ENCODE measurements at regions not wholly inside any gene's neighbourhood (a gene's known extent, or its start where the extent isn't known, plus 50 kb on each side); places are given as distances from the start of the nearest gene placed in this dataset.
A peak's percentile ranks its signal among the peaks of the same experiment; 100 is the strongest.
"Not testable (repeated sequence)": the region's sequence is repeated elsewhere in the genome, so short reads cannot be mapped to it uniquely, and the experiment has no call there.

DNA sequence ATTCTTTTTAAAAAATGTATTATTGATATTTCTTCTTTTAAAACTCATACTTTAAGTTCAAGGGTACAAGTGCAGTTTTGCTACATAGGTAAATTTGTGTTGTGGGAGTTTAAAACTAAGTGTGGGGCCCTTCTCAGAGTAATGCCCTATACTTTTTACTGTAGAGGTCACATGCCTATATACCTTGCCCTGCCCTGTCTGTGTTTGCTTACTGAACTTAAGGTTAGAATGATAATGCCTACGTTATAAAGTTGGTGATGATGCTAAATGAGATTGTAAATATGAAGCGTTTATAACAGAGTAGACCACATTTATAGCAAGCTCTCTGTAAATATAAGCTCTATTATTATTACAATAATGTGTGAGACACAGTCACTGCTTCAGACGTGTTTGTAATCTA is 261.9 kb downstream of the RASSF9 start:
- DNase-seq (ENCODE audit: low spot score) = no peak

DNA sequence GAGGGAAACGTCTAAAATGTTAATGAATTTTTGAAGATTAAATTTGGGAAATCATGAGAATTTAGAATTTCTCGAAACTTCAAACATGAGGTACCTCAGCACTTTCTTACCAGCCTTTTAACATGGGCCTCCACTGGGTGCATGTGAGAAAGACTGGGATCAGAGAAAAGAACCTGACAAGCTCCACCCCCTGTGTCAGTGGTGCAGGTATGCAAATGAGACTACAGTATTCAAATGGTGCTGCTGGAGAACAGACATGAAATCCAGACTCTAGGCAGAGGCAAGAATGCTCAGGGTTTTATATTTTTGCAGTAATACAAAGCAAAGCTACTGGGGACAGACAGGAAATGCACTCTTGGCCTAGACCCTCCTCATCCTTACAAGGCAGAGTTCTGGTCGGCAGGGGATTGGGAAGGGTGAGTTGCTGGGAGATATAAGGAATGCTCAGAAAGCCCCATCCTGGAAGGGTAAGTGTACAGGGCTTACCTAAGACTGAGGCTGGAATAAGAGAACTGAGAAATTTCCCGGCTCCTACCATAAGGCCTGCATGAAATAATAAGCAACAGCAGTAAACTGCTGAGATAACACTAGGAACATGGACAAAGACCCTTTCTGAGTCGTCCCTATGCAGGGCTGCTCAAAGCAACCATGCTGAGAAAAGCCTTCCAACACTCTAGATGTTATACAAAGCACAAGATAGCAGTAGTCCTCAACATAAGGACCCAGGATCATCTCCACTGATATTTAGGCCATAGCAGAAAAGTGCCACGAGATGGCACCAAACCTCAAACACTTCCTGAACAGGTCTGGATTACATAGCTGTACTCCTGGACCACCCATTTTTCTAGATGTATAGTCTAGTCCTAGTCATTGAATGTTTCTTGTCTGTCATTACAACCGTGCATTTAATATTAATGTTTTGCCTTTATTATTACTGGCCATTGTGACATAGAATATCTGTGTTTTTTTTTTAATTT is 260.8 kb downstream of the RASSF9 start:
- peak; percentile 54 for DNase-seq (ENCODE audit: low spot score)

GRCh38 chr12:85580562-85581168 is 255.5 kb downstream of the RASSF9 start:
- DNase-seq (ENCODE audit: low spot score) = no peak

GRCh38 chr12:85587158-85587557 is 249.1 kb downstream of the RASSF9 start:
- DNase-seq (ENCODE audit: low spot score) = no peak

DNA sequence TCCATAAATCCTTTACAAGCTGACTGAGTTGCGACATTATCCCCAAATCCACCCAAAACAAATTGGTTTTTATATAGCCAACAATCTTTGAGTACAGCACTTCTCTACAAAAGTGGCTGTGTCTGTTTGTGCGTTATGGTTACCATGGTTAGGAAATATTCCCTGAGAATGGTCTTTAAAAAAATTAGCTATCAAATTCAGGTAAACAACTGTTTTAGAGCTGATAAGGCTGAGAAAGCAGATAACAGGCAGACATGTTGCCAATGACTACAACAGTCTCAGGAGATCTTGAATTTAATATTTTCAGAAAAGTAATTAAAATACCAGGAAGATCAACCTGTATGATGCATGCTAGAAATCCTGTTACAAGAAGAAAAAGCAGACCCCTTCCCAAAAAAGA is 248.0 kb downstream of the RASSF9 start:
- no peak for DNase-seq (ENCODE audit: low spot score)

DNA sequence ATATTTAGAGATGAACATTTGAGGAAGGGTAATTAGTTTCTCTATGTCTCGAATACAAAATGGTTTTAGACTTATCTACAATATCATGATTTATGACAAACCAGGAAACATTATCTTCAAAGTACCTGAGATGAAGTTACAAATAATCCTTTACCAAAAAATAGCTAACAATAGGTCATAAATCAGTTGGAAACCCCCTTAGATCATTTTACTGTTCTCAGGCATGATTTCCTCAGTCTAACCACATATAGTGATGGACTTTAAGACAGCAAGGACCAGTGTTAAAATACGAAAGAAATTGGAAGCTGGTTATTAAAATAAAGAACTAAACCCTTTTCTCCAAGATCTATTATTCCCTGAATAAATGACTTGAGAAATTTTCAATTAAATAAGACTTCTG is 235.4 kb downstream of the RASSF9 start:
- no peak for DNase-seq (ENCODE audit: low spot score)

DNA sequence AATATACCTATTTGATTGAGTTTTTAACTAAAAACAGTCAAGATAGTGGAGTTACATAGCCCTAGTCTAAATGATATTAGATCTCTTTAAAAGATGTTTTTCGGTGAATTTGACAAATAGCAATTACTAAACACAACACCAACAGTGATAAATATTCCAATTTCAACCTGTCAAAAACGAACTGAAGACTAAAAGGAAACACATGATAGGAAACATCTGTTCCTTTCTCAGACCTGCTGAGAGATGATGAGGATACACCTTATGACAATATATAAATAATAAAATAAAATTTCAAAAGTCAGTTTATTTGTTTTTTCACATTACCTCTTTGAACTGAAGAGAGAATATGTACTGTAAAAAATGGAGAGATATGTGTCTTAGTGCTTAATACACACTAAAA is 232.7 kb downstream of the RASSF9 start:
- DNase-seq (ENCODE audit: low spot score) = no peak

- DNase-seq (ENCODE audit: low spot score) = no peak
Measured at GRCh38 chr12:85606455-85606854, 229.8 kb downstream of the RASSF9 start.

DNA sequence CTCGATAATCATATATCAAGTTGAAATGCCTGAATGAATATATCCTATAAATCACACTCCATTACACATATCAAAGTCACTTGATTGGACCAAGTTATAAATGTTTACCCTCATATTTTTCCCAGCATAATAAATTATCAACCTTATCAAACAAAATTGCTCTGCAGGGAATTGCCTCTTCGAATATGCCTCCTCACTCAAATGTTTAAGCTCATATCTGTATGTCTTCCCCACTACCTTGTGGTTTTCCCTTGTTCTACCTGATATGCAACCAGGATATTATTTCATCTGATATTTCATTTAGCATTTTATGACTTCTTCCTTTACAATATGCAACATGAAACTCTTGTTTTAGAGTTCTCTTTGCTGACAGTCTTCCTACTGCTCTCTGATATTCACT is 226.4 kb downstream of the RASSF9 start:
- DNase-seq (ENCODE audit: low spot score) = no peak

- DNase-seq (ENCODE audit: low spot score) = no peak
Measured at GRCh38 chr12:85610194-85610593, 226.0 kb downstream of the RASSF9 start.

GRCh38 chr12:85616201-85616600 is 220.0 kb downstream of the RASSF9 start:
- no peak for DNase-seq (ENCODE audit: low spot score)

DNA sequence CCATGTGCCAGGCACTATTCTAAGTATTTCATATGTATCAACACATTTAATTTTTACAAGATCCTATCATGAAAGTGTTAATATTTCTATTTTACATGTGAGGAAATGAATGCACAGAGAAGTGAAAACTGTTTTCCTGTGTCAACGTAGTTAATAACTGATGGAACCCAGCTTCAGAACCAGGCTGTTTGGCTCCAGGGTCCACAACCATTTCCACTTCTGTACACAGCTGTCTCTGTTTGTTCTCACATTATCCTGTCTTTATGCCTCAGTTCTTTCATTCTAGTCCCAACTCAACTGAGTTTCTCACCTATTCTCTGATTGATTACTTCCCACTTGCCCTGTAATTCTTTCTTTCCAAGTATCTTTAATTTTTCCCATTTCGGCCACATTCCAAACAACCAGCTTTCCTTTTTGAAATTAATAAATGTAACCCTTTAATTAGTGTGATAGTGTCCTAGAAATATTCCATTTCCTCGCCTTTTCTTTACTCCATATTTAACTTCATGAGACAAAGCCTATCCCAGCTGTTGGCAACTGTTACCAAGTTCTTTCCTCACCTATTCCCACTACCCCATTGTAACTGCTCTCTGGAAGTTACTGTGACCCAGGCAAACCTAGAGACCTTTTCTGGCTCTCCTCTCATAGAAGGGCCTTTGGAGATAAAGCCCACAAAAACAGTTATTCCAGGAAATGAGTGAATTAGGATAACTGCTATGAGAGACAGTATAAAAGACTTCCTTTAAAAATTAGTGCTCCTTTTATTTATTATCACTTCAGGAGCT is 218.7 kb downstream of the RASSF9 start:
- no peak for DNase-seq (ENCODE audit: low spot score)

DNA sequence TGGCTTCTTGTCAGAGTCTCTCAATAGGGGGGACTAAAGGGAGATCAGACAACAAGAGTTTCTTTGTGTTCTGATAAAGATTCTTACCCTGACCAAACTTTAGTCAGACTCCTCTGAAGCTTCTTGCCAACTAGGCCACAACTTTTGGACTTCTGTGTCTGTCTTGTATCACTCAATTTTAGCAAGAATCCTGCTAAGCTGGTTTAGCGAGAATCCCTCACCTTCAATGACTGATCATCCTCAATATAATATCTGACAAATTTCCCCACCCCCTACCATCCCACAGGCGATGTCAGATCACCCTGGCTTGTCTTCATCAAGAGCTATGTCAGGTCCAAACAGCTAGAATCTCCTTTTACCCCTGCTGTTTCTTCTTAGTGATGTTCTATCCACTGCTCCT is 215.2 kb downstream of the RASSF9 start:
- no peak for DNase-seq (ENCODE audit: low spot score)

DNA sequence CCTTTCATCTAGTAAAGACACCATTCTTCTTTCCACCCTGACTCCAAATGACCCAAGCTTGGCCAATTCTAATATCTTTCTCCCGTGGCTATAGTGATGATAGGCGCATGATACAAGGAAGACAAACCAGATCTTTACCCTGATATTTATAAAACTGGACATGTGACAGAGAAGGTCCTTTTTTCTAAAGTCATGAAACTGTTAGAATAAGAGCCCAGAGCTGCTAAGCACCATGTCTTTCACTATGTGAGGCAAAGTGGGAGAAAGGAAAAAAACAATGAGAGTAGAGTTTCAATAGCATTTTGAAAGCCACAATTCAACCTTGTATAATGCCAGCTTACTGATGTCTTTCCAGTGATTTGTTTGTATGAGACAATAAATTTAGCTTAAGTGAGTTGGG is 212.4 kb downstream of the RASSF9 start:
- DNase-seq (ENCODE audit: low spot score) = no peak

- no peak for DNase-seq (ENCODE audit: low spot score)
Measured at GRCh38 chr12:85625467-85625866, 210.7 kb downstream of the RASSF9 start.

- DNase-seq (ENCODE audit: low spot score) = peak; percentile 29
Measured at GRCh38 chr12:85626001-85626783, 210.0 kb downstream of the RASSF9 start.

DNA sequence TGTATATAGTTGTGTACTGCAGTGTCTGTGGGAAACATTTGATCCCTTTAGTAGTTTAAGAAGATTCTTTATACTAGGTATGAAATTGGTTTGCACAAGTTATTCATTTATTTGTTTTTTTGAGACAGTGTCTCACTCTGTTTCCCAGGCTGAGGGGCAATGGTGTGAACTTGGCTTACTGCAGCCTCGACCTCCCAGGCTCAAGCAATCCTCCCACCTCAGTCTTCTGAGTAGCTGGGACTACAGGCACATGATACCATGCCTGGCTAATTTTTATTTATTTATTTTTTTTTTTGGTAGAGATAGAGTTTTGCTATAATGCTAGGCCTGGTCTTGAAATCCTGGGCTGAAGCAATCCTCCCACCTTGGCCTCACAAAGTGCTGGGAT is 209.4 kb downstream of the RASSF9 start:
- DNase-seq (ENCODE audit: low spot score) = no peak

- no peak for DNase-seq (ENCODE audit: low spot score)
Measured at GRCh38 chr12:85627584-85627983, 208.6 kb downstream of the RASSF9 start.

DNA sequence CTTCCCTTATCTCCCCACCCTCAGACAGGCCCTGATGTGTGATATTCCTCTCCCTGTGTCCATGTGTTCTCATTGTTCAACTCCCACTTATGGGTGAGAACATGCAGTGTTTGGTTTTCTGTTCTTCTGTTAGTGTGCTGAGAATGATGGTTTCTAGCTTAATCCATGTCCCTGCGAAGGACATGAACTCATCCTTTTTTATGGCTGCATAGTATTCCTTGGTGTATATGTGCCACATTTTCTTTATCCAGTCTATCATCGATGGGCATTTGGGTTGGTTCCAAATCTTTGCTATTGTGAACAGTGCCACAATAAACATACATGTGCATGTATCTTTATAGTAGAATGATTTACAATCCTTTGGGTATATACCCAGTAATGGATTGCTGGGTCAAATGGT is 207.6 kb downstream of the RASSF9 start:
- not testable (repeated sequence) for DNase-seq (ENCODE audit: low spot score)

DNA sequence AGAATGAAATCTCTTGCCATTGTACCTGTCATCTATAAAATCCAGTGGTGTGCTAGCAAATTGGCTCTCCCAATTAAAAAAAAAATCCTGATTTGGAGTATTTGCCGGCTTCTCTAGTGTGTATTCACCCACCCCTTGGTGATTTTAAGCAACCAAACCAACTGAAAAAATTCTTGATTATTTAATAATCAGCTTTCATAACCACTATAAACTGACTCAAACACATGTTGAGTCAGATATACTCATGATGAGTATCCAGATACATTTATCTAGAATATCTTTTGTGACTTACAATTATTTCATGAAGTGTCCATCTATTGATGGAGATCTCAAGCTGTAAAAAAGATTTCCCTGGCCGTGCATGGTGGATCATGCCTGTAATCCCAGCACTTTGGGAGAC is 205.4 kb downstream of the RASSF9 start:
- DNase-seq (ENCODE audit: low spot score) = no peak

DNA sequence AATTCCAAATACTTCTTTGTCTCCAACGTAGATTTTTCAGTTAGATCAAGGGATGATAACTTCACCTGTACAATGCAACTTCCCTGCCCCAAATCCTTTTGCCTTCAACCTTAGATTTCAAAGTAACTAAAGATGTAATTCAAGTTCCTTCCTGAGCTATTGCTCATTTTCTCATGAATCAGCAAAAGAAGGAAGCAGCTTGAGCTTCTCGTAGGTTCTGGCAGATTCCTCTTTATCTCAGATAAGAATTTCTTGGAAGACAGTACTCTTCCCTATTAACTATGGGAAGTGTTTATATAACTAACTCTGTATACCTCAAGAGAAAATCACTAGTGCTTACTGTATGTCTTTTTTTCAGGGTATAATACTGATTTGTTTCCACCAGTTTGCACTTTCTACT is 203.8 kb downstream of the RASSF9 start:
- DNase-seq (ENCODE audit: low spot score) = no peak

- DNase-seq (ENCODE audit: low spot score) = no peak
Measured at GRCh38 chr12:85633491-85633890, 202.7 kb downstream of the RASSF9 start.

Measured in H4 (cell line).